ENCODE measurements at regions not wholly inside any gene's neighbourhood (a gene's known extent, or its start where the extent isn't known, plus 50 kb on each side); places are given as distances from the start of the nearest gene placed in this dataset.
A peak's percentile ranks its signal among the peaks of the same experiment; 100 is the strongest.

GRCh38 chr2:237258615-237259014 is 155.3 kb downstream of the COL6A3 start:
- Histone ChIP-seq H3K27me3 (ENCODE audit: control insufficient read depth in 2 of 2, insufficient read depth in 2 of 2, low read length in 2 of 2) (no peaks in the 10 kb centered on the region), H3K27ac (ENCODE audit: low read depth in 1 of 2, low read length in 2 of 2) (peak overlapping the region; percentile 56 to 74), H3K4me2 (replicated peaks; ENCODE audit: extremely low read depth, low read length, poor library complexity, severe bottlenecking) (peak overlapping the region; percentile 57), H3K4me1 (ENCODE audit: control insufficient read depth in 1 of 2, insufficient read depth in 2 of 2, low read length in 2 of 2) (peaks cover 50% of the 10 kb centered on the region in 2 donors), H3K36me3 (replicated peaks in 1 of 2; ENCODE audit: control insufficient read depth in 1 of 2, insufficient read depth in 2 of 2, low read length in 2 of 2) (no peaks in the 10 kb centered on the region), H2AFZ (ENCODE audit: insufficient read depth, low read depth, low read length, poor library complexity, severe bottlenecking) (no peak overlapping the region), H3K9ac (ENCODE audit: insufficient read depth, low read length, poor library complexity, severe bottlenecking) (no peak overlapping the region), H3K79me2 (ENCODE audit: insufficient read depth, low read length) (no peaks in the 10 kb centered on the region), H3K9me3 (replicated peaks in 1 of 2; ENCODE audit: control insufficient read depth in 1 of 2, insufficient read depth in 1 of 2, low read length in 2 of 2) (no peaks in the 10 kb centered on the region), H4K20me1 (ENCODE audit: insufficient read depth, low read length) (no peaks in the 10 kb centered on the region), H3K4me3 (replicated peaks in 1 of 3; ENCODE audit: low read depth in 2 of 3, low read length in 3 of 3) (peak overlapping the region in 2 of 3 experiments; percentile 38 to 53)
- peak in 1 of 3 donors; percentile 15 for DNase-seq
- peaks cover 52% of the 10 kb centered on the region for H3K4me1 Mint-ChIP-seq
- H3K9me3 Mint-ChIP-seq: peaks cover 0 to 2% (median 0%) of the 10 kb centered on the region in 7 donors
- intact Hi-C loops (cut with micrococcal nuclease): no loop called here
- WGBS (ENCODE audit: insufficient coverage): 100% methylated on average over 1 of the region's 4 CpGs
- no peaks in the 10 kb centered on the region for H3K36me3 Mint-ChIP-seq
- H3K27me3 Mint-ChIP-seq (ENCODE audit: low read depth in 3 of 3): peaks cover 0 to 4% (median 2%) of the 10 kb centered on the region in 3 donors
- H3K4me3 Mint-ChIP-seq: no peak overlapping the region
- no peak for TF ChIP-seq CTCF (IDR thresholded peaks at IDR 0.05)
- H3K27ac Mint-ChIP-seq: peak overlapping the region in 5 of 7 donors; percentile 8 to 85 (median 44)

DNA sequence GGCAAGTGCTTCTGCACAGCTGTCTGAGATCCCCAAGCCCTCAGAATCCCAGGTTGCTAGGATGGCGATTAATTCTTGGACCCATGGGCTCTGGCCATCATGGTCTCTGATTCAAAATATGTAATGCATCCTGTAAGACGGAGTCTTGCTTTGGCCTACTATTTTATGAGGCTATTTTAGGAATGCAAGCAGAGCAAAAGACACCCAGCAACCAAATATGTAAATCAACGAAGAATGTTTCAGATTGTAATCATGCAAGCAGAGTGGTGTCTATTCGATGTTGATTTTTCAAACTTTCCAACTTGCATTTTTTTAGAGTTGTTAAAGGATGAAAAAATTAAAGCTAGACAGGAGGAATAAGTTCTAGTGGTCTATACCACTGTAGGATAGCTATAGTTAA is 154.8 kb downstream of the COL6A3 start:
- Histone ChIP-seq H4K20me1 (ENCODE audit: insufficient read depth, low read length) (no peaks in the 10 kb centered on the region), H3K4me2 (replicated peaks; ENCODE audit: extremely low read depth, low read length, poor library complexity, severe bottlenecking) (no peak overlapping the region), H3K9ac (ENCODE audit: insufficient read depth, low read length, poor library complexity, severe bottlenecking) (no peak overlapping the region), H3K4me3 (replicated peaks in 1 of 3; ENCODE audit: low read depth in 2 of 3, low read length in 3 of 3) (no peak overlapping the region), H3K4me1 (ENCODE audit: control insufficient read depth in 1 of 2, insufficient read depth in 2 of 2, low read length in 2 of 2) (peaks cover 53 to 55% of the 10 kb centered on the region in 2 donors), H3K36me3 (replicated peaks in 1 of 2; ENCODE audit: control insufficient read depth in 1 of 2, insufficient read depth in 2 of 2, low read length in 2 of 2) (no peaks in the 10 kb centered on the region), H3K27ac (ENCODE audit: low read depth in 1 of 2, low read length in 2 of 2) (peak overlapping the region; percentile 3 to 74), H3K27me3 (ENCODE audit: control insufficient read depth in 2 of 2, insufficient read depth in 2 of 2, low read length in 2 of 2) (no peaks in the 10 kb centered on the region), H3K9me3 (replicated peaks in 1 of 2; ENCODE audit: control insufficient read depth in 1 of 2, insufficient read depth in 1 of 2, low read length in 2 of 2) (no peaks in the 10 kb centered on the region), H3K79me2 (ENCODE audit: insufficient read depth, low read length) (no peaks in the 10 kb centered on the region), H2AFZ (ENCODE audit: insufficient read depth, low read depth, low read length, poor library complexity, severe bottlenecking) (no peak overlapping the region)
- intact Hi-C loops (cut with micrococcal nuclease): no loop called here
- H3K27ac Mint-ChIP-seq: peak overlapping the region in 4 of 7 donors; percentile 22 to 85 (median 60)
- H3K4me3 Mint-ChIP-seq: no peak overlapping the region
- peaks cover 0 to 2% (median 2%) of the 10 kb centered on the region in 3 donors for H3K27me3 Mint-ChIP-seq (ENCODE audit: low read depth in 3 of 3)
- DNase-seq: no peak
- no peak for TF ChIP-seq CTCF (IDR thresholded peaks at IDR 0.05)
- peaks cover 0 to 2% (median 0%) of the 10 kb centered on the region in 7 donors for H3K9me3 Mint-ChIP-seq
- WGBS (ENCODE audit: insufficient coverage): 100% methylated on average over 1 of the region's 4 CpGs
- peaks cover 58% of the 10 kb centered on the region for H3K4me1 Mint-ChIP-seq
- H3K36me3 Mint-ChIP-seq: no peaks in the 10 kb centered on the region
